Mesenchymal stem cell (in vitro differentiated cells and primary cell): ENCODE measurements at regions not wholly inside any gene's neighbourhood (a gene's known extent, or its start where the extent isn't known, plus 50 kb on each side); places are given as distances from the start of the nearest gene placed in this dataset.

Source experiments
- DNase-seq: peaks from one replicate; pipeline ENCODE4 v3.0.0-alpha.2; 2013
- H2AFZ ChIP-seq: one replicate; pipeline ENCODE4 v1.6.1; 2013; ENCODE audit warnings: low read depth, mild to moderate bottlenecking, control low read depth, inconsistent platforms, low read length, moderate library complexity
- H2AK5ac ChIP-seq: 2 replicates; pipeline ENCODE4 v1.6.1; 2013; ENCODE audit warnings: low read length, moderate library complexity, mild to moderate bottlenecking, inconsistent platforms; ENCODE audit not compliant: severe bottlenecking
- H2BK120ac ChIP-seq: one replicate; pipeline ENCODE4 v1.6.1; 2013; ENCODE audit warnings: low read depth, mild to moderate bottlenecking, inconsistent platforms, low read length, moderate library complexity
- H2BK12ac ChIP-seq, 2 experiments: one replicate each; pipeline ENCODE4 v1.6.1; 2013; ENCODE audit warnings: inconsistent platforms in 2 of 2, low read length in 2 of 2, mild to moderate bottlenecking in 2 of 2, moderate library complexity in 2 of 2, control low read depth in 1 of 2
- H2BK15ac ChIP-seq: one replicate; pipeline ENCODE4 v1.6.1; 2013; ENCODE audit warnings: mild to moderate bottlenecking, low read depth, inconsistent platforms; ENCODE audit not compliant: poor library complexity, severe bottlenecking
- H2BK5ac ChIP-seq: 2 replicates; pipeline ENCODE4 v1.6.1; 2013; ENCODE audit warnings: low read depth, mild to moderate bottlenecking, low read length, control low read depth, inconsistent platforms; ENCODE audit not compliant: poor library complexity, severe bottlenecking
- H3K14ac ChIP-seq, 2 experiments: one replicate each; pipeline ENCODE4 v1.6.1; 2013; ENCODE audit warnings: inconsistent platforms in 2 of 2, low read length in 2 of 2, control low read depth in 1 of 2, mild to moderate bottlenecking in 1 of 2, moderate library complexity in 1 of 2
- H3K18ac ChIP-seq, 2 experiments: one replicate each; pipeline ENCODE4 v1.6.1; 2013; ENCODE audit warnings: inconsistent platforms in 2 of 2, low read length in 2 of 2, control low read depth in 1 of 2, low read depth in 1 of 2, mild to moderate bottlenecking in 1 of 2
- H3K23ac ChIP-seq, 2 experiments: one replicate each; pipeline ENCODE4 v1.6.1; 2013; ENCODE audit warnings: inconsistent platforms in 2 of 2, low read length in 2 of 2, mild to moderate bottlenecking in 2 of 2, moderate library complexity in 2 of 2, control low read depth in 1 of 2
- H3K27ac ChIP-seq: 2 replicates; pipeline ENCODE4 v1.5.1; 2013; ENCODE audit warnings: mild to moderate bottlenecking, moderate library complexity, low read length, control low read depth, inconsistent platforms; ENCODE audit not compliant: poor library complexity, severe bottlenecking
- H3K27me3 ChIP-seq, 2 experiments: 2 replicates each; pipeline versions ENCODE4 v1.6.1 to v1.7.0; 2013; ENCODE audit warnings: low read length in 2 of 2, mild to moderate bottlenecking in 2 of 2, moderate library complexity in 2 of 2, control low read depth in 1 of 2, inconsistent platforms in 1 of 2; ENCODE audit not compliant: control insufficient read depth in 1 of 2, insufficient read depth in 1 of 2
- H3K36me3 ChIP-seq, 2 experiments: 2 replicates each; pipeline versions ENCODE4 v1.6.1 to v1.7.0; 2013; ENCODE audit warnings: low read length in 2 of 2, control low read depth in 1 of 2, inconsistent platforms in 1 of 2, low read depth in 1 of 2, mild to moderate bottlenecking in 1 of 2; ENCODE audit not compliant: insufficient read depth in 2 of 2, control insufficient read depth in 1 of 2
- H3K4ac ChIP-seq, 2 experiments: one replicate each; pipeline ENCODE4 v1.6.1; 2013; ENCODE audit warnings: inconsistent platforms in 2 of 2, low read length in 2 of 2, mild to moderate bottlenecking in 2 of 2, moderate library complexity in 2 of 2, control low read depth in 1 of 2, low read depth in 1 of 2
- H3K4me1 ChIP-seq: 2 replicates; pipeline ENCODE4 v1.6.1; 2013; ENCODE audit warnings: low read depth, low read length, control low read depth; ENCODE audit not compliant: control insufficient read depth, insufficient read depth
- H3K4me2 ChIP-seq: 2 replicates; pipeline ENCODE4 v1.6.1; 2013; ENCODE audit warnings: low read length, mild to moderate bottlenecking, inconsistent platforms; ENCODE audit not compliant: poor library complexity, severe bottlenecking
- H3K4me3 ChIP-seq, 2 experiments: 2 replicates each; pipeline versions ENCODE4 v1.5.1 to v1.7.0; 2013; ENCODE audit warnings: low read length in 2 of 2, mild to moderate bottlenecking in 2 of 2, control low read depth in 1 of 2, low read depth in 1 of 2; ENCODE audit not compliant: insufficient read depth in 1 of 2
- H3K79me1 ChIP-seq: replicated peaks from 2 replicates; pipeline ENCODE4 v1.6.1; 2013; ENCODE audit warnings: mild to moderate bottlenecking, control low read depth, low read length, inconsistent platforms; ENCODE audit not compliant: poor library complexity, severe bottlenecking
- H3K9ac ChIP-seq: 2 replicates; pipeline ENCODE4 v1.7.0; 2013; ENCODE audit warnings: mild to moderate bottlenecking, low read length, moderate library complexity
- H3K9me3 ChIP-seq: 2 replicates; pipeline ENCODE4 v1.7.0; 2013; ENCODE audit warnings: mild to moderate bottlenecking, low read length; ENCODE audit not compliant: control insufficient read depth
- H4K8ac ChIP-seq: one replicate; pipeline ENCODE4 v1.6.1; 2013; ENCODE audit warnings: inconsistent platforms, mild to moderate bottlenecking, low read length, moderate library complexity
- H4K91ac ChIP-seq: one replicate; pipeline ENCODE4 v1.6.1; 2013; ENCODE audit warnings: mild to moderate bottlenecking, low read length, inconsistent platforms
- WGBS: methylation state at CpG from one replicate; pipeline ENCODE4 v1.1.7; 2013; ENCODE audit warnings: mixed read lengths; 5-methylcytosine and 5-hydroxymethylcytosine counted together

DNA sequence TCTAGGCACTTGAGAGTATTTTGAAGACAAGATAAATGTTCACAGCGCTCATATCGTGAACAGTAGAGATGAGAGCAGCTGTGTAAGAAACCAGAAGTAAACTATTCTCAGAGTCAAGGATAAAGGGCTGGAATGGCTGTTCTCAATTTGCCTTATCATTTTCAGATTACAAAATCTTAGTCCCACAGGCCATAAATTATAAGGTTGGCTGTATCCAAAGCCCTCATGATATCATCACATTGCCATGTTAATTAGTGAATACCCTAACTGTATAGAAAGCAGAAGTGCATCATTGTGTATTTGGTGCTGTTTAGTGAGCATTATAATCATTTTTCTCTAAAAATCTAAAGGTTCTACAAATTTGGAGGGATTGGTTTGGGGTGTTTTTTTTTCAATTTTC is 168.9 kb upstream of the EDNRA start:
- DNase-seq = peak; percentile 50
- H2BK12ac ChIP-seq = no peak overlapping the region
- peaks cover 2% of the 10 kb centered on the region for H3K4me1 ChIP-seq
- H3K27me3 ChIP-seq = no peaks in the 10 kb centered on the region
- H2BK120ac ChIP-seq = no peak overlapping the region
- no peak overlapping the region for H2AK5ac ChIP-seq
- H3K14ac ChIP-seq = no peak overlapping the region
- H4K91ac ChIP-seq = no peak overlapping the region
- H3K9me3 ChIP-seq = no peaks in the 10 kb centered on the region
- H3K36me3 ChIP-seq = no peaks in the 10 kb centered on the region
- H3K9ac ChIP-seq = no peak overlapping the region
- H3K4me2 ChIP-seq = no peak overlapping the region
- H3K79me1 ChIP-seq = no peaks in the 10 kb centered on the region
- no peak overlapping the region for H2BK5ac ChIP-seq
- H3K27ac ChIP-seq = no peak overlapping the region
- no peak overlapping the region for H3K18ac ChIP-seq
- 60% methylated on average over 2 of the region's 2 CpGs for WGBS
- H2AFZ ChIP-seq = no peak overlapping the region
- no peak overlapping the region for H3K4ac ChIP-seq
- H2BK15ac ChIP-seq = no peak overlapping the region
- H3K4me3 ChIP-seq = no peak overlapping the region
- no peak overlapping the region for H4K8ac ChIP-seq
- H3K23ac ChIP-seq = no peak overlapping the region

DNA sequence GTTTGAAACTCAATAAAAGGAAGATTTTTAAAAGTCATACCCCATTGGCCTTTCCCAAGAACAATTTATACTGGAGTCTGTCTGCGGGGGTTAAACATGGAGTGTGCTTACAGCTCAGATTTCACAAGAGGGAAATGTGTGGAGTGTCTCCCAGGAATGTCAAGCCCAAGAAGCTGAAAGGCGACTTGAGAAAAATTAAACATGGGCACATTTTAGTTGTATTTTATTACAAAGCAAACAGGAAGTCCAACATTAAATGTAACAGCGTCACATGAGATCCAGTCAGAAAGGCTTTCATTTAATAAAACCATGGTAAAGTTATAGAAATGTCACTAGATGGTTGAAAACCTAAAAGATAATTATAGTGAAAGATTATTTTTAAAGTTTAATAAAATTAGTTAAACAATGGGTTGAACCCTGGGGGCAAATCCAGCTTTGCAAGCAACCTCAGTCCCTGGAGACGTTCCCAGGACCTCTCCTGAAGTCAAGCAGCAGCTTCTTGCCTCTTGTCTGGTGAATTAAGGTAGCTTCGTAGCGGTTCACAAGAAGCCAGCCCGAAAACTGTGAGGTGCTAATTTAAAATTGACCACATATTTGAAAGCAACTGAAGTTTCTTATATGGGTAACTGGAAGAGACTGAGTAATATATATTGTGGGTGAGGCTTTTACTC is 168.4 kb upstream of the EDNRA start:
- Histone ChIP-seq H3K18ac (peak overlapping the region; percentile 68 to 81), H3K14ac (no peak overlapping the region), H3K4me1 (peaks cover 2% of the 10 kb centered on the region), H3K4ac (peak overlapping the region in 1 of 2 experiments; percentile 71), H3K79me1 (no peaks in the 10 kb centered on the region), H4K91ac (peak overlapping the region; percentile 59), H3K27me3 (no peaks in the 10 kb centered on the region), H3K4me2 (peak overlapping the region; percentile 16), H3K9me3 (no peaks in the 10 kb centered on the region), H3K9ac (peak overlapping the region; percentile 37), H3K4me3 (no peak overlapping the region), H3K36me3 (no peaks in the 10 kb centered on the region), H2BK15ac (peak overlapping the region; percentile 23), H4K8ac (peak overlapping the region; percentile 90), H3K23ac (no peak overlapping the region), H2BK12ac (peak overlapping the region; percentile 29 to 83), H2AFZ (no peak overlapping the region), H2BK5ac (no peak overlapping the region), H2AK5ac (no peak overlapping the region), H2BK120ac (peak overlapping the region; percentile 96), H3K27ac (peak overlapping the region; percentile 52)
- WGBS = 84% methylated on average over 5 of the region's 7 CpGs
- DNase-seq = peak; percentile 78

DNA sequence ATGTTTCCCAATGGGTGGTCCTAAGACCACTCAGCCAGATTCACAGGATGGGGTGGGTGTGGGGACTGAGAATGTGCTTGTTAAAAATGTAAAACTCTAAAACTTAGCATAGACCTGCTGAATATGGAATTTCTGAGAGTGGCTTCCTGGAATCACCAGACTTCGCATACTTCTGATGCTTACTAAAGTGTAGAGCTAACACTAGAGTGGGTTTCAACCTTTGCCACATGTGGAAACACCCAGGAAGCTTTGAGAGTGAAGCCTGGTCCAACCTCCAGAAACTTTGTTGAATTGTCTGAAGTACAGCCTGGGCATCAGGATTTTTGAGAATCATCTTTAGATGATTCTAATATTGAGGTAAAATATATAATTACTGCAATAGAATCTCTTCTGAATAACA is 167.8 kb upstream of the EDNRA start:
- Histone ChIP-seq H3K4me1 (peaks cover 2% of the 10 kb centered on the region), H3K14ac (no peak overlapping the region), H3K18ac (peak overlapping the region in 1 of 2 experiments; percentile 14), H3K4me3 (no peak overlapping the region), H2BK15ac (no peak overlapping the region), H3K4me2 (no peak overlapping the region), H3K27me3 (no peaks in the 10 kb centered on the region), H2BK12ac (peak overlapping the region in 1 of 2 experiments; percentile 34), H4K8ac (no peak overlapping the region), H3K36me3 (no peaks in the 10 kb centered on the region), H3K79me1 (no peaks in the 10 kb centered on the region), H3K4ac (peak overlapping the region in 1 of 2 experiments; percentile 46), H2AFZ (no peak overlapping the region), H2AK5ac (no peak overlapping the region), H3K9me3 (no peaks in the 10 kb centered on the region), H2BK5ac (no peak overlapping the region), H3K27ac (no peak overlapping the region), H2BK120ac (peak overlapping the region; percentile 8), H3K9ac (no peak overlapping the region), H3K23ac (no peak overlapping the region), H4K91ac (no peak overlapping the region)
- no peak for DNase-seq
- 100% methylated on average over 1 of the region's 1 CpG for WGBS

DNA sequence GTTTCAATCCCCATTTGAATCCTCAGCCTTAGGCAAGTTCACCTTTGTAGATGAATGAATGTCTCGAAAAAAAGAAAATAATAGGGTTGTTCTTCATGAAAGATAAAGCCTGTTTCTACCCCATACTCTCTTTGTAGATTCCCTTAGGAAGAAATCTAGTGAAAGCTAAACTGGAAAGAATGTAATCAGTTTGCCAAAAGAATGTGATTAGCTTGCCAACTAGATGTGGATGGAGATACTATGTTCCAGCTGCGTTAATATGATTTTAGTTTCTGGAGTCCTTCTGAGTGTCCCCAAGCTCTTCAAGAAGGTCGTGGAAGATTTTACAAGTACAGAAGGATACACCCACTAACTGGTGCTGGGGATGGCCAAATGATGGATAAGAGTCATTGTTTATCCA is 162.3 kb upstream of the EDNRA start:
- Histone ChIP-seq H2BK5ac (no peak overlapping the region), H4K8ac (no peak overlapping the region), H3K4ac (no peak overlapping the region), H3K27ac (no peak overlapping the region), H2AK5ac (no peak overlapping the region), H3K9me3 (no peaks in the 10 kb centered on the region), H3K23ac (no peak overlapping the region), H4K91ac (no peak overlapping the region), H3K9ac (no peak overlapping the region), H2BK15ac (no peak overlapping the region), H3K79me1 (no peaks in the 10 kb centered on the region), H3K4me1 (no peaks in the 10 kb centered on the region), H3K36me3 (no peaks in the 10 kb centered on the region), H3K4me3 (no peak overlapping the region), H2BK12ac (no peak overlapping the region), H2BK120ac (no peak overlapping the region), H3K18ac (no peak overlapping the region), H3K4me2 (no peak overlapping the region), H3K14ac (no peak overlapping the region), H2AFZ (no peak overlapping the region), H3K27me3 (no peaks in the 10 kb centered on the region)
- WGBS = 85% methylated on average over 1 of the region's 3 CpGs
- DNase-seq = no peak
